Lower lobe of right lung (tissue), 2 donors: ENCODE measurements at regions not wholly inside any gene's neighbourhood (a gene's known extent, or its start where the extent isn't known, plus 50 kb on each side); places are given as distances from the start of the nearest gene placed in this dataset.

ENCODE experiments used
- ATAC-seq, 2 donors: fragments of 200-7000 bp; cut with Tn5 transposase; one replicate each; pipeline ENCODE4 v1.9.1; 2020 to 2022; ENCODE audit warnings: mild to moderate bottlenecking in 2 of 2, moderate library complexity in 2 of 2
- DNase-seq: peaks from one replicate; pipeline ENCODE4 v3.0.0-alpha.2; 2020
- H3K27ac ChIP-seq: fragments of 200-600 bp; one replicate; pipeline ENCODE4 v1.8.0; 2022
- H3K27me3 ChIP-seq: fragments of 200-600 bp; one replicate; pipeline ENCODE4 v1.8.0; 2022; ENCODE audit warnings: low read depth
- H3K36me3 ChIP-seq: fragments of 200-600 bp; one replicate; pipeline ENCODE4 v1.8.0; 2022; ENCODE audit warnings: mild to moderate bottlenecking
- H3K4me1 ChIP-seq: fragments of 200-600 bp; one replicate; pipeline ENCODE4 v1.8.0; 2022
- H3K4me3 ChIP-seq: fragments of 200-600 bp; one replicate; pipeline ENCODE4 v1.8.0; 2022; ENCODE audit warnings: mild to moderate bottlenecking
- H3K9me3 ChIP-seq: fragments of 200-600 bp; one replicate; pipeline ENCODE4 v1.8.0; 2022
- intact Hi-C: fragments of 100-400 bp; cut with DNase I; formaldehyde crosslinking; loops from one replicate; pipeline ENCODE4 v1.11.0; 2022
- TF ChIP-seq, protein P1 (sequence below): fragments of 200-600 bp; IDR thresholded peaks from one replicate; pipeline ENCODE4 v1.8.0; 2022; ENCODE audit warnings: antibody characterized with exemption, mild to moderate bottlenecking
- donor health status: DM: no; HTN: yes; CAD: no; lungs with severe emphysema.

DNA sequence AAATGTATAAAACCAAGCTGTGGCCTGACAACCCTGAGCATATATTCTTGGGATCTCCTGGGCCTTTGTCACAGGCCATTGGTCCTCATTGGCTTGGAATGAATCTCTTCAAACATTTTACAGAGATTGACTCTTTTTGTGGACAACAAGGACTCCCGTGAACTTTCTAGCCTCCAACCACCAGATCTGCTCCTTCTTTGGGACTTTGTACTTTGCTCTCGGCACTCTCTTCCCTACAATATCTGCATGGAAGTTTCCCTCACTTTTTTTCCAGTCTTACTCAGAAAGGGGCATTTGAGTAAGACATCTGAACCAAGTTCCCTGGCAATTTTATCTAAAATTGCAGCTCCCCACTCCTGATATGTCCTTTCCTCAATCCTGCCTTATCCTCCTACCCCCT is 158.8 kb downstream of the PHLDA1 start:
- ATAC-seq: no peak
- Histone ChIP-seq H3K27me3 (no peaks in the 10 kb centered on the region), H3K4me3 (no peak overlapping the region), H3K36me3 (no peaks in the 10 kb centered on the region), H3K4me1 (no peaks in the 10 kb centered on the region), H3K27ac (no peak overlapping the region), H3K9me3 (no peaks in the 10 kb centered on the region)
- DNase-seq: no peak
- intact Hi-C loops: no loop called here
- TF ChIP-seq, protein P1, sequence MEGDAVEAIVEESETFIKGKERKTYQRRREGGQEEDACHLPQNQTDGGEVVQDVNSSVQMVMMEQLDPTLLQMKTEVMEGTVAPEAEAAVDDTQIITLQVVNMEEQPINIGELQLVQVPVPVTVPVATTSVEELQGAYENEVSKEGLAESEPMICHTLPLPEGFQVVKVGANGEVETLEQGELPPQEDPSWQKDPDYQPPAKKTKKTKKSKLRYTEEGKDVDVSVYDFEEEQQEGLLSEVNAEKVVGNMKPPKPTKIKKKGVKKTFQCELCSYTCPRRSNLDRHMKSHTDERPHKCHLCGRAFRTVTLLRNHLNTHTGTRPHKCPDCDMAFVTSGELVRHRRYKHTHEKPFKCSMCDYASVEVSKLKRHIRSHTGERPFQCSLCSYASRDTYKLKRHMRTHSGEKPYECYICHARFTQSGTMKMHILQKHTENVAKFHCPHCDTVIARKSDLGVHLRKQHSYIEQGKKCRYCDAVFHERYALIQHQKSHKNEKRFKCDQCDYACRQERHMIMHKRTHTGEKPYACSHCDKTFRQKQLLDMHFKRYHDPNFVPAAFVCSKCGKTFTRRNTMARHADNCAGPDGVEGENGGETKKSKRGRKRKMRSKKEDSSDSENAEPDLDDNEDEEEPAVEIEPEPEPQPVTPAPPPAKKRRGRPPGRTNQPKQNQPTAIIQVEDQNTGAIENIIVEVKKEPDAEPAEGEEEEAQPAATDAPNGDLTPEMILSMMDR: no peak

DNA sequence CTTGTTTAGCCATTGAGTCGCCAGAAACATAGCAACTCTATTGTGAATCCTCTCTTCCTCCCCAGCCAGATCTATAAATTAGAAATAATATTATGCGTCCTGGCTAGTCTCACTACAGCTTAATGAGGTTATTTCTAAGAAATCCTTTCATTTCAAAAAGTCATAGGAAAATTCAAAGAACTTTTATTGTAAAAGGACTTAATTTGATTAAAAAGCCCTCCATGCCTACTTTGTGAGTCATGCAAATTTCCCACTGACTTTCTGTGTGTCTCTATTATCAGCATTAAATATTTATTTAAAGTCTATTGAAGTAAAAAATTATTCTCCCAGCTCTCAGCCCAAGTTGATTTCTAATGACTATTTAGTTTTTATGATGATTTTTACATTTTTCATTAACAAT is 160.7 kb downstream of the PHLDA1 start:
- Histone ChIP-seq H3K36me3 (no peaks in the 10 kb centered on the region), H3K27me3 (no peaks in the 10 kb centered on the region), H3K9me3 (no peaks in the 10 kb centered on the region), H3K4me1 (no peaks in the 10 kb centered on the region), H3K4me3 (no peak overlapping the region), H3K27ac (no peak overlapping the region)
- TF ChIP-seq, protein P1: no peak
- no peak for ATAC-seq
- no peak for DNase-seq
- intact Hi-C loops: no loop called here

DNA sequence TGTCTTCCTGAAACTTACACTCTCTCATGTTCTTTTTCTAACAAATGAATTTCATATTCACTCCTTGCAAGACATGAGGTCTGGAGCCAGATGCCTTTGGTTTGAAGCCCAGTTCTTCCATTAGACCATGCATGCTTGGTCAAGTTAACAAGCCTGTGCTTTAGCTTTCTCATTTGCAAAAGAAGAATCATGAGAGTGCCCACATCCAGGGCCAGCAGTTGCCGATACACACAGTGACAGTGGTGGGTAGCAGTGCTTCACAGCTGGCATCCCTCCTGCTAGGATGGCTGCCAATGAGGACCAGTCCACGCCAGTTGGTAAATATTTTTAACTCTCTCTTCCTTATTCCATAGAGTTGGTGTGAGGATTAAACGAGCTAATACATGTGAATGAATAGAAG is 163.1 kb downstream of the PHLDA1 start:
- Histone ChIP-seq H3K36me3 (no peaks in the 10 kb centered on the region), H3K4me1 (no peaks in the 10 kb centered on the region), H3K27ac (no peak overlapping the region), H3K9me3 (no peaks in the 10 kb centered on the region), H3K27me3 (no peaks in the 10 kb centered on the region), H3K4me3 (no peak overlapping the region)
- TF ChIP-seq, protein P1: no peak
- ATAC-seq: no peak
- intact Hi-C loops: no loop called here
- no peak for DNase-seq

GRCh38 chr12:75865315-75865714 is 166.3 kb downstream of the PHLDA1 start:
- Histone ChIP-seq H3K27ac (no peak overlapping the region), H3K4me1 (no peaks in the 10 kb centered on the region), H3K9me3 (no peaks in the 10 kb centered on the region), H3K36me3 (no peaks in the 10 kb centered on the region), H3K27me3 (no peaks in the 10 kb centered on the region), H3K4me3 (no peak overlapping the region)
- intact Hi-C loops: no loop called here
- ATAC-seq: no peak
- TF ChIP-seq, protein P1: no peak
- DNase-seq: no peak

DNA sequence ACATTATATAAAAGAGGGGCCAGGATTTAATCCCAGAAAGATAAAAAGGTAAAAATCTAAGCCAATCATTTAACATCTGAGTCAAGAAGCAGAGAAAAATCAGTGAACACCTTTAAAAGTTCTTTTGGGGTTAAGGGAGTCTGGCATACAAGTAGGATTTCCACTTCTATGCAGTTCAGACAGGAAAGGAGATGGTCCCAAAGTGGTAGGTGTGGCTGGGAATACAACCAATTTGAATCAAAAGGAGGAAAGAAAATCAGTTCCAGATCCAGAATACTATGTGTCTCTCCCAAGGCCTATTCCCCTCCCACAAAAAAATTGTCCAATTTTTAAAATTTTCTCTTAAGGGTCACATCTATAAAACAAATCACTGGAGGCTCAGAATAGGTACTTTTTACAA is 167.4 kb downstream of the PHLDA1 start:
- TF ChIP-seq, protein P1: no peak
- no peak for ATAC-seq
- Histone ChIP-seq H3K4me1 (no peaks in the 10 kb centered on the region), H3K27ac (no peak overlapping the region), H3K9me3 (no peaks in the 10 kb centered on the region), H3K4me3 (no peak overlapping the region), H3K27me3 (no peaks in the 10 kb centered on the region), H3K36me3 (no peaks in the 10 kb centered on the region)
- no peak for DNase-seq
- intact Hi-C loops: no loop called here

DNA sequence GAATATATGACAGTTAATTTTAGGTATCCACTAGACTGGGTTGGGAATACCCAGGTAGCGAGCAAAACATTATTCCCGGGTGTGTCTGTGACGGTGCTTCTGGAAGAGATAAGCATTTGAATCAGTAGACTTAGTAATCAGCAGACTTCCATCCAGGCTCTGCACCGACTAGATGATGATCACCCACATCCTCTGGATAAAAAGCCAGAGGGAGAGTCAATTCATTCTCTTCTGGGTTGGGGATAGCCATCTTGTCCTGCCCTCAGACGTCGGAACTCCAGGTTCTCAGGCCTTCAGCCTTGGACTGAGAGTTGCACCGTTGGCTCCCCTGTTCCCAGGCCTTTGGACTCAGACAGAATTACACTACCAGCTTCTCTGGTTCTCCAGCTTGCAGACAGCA is 168.0 kb downstream of the PHLDA1 start:
- Histone ChIP-seq H3K27ac (no peak overlapping the region), H3K9me3 (no peaks in the 10 kb centered on the region), H3K36me3 (no peaks in the 10 kb centered on the region), H3K27me3 (no peaks in the 10 kb centered on the region), H3K4me1 (no peaks in the 10 kb centered on the region), H3K4me3 (no peak overlapping the region)
- ATAC-seq (no peak), DNase-seq (no peak)
- intact Hi-C loops: no loop called here
- TF ChIP-seq, protein P1: no peak
